HK-2 (cell line): ENCODE measurements at regions not wholly inside any gene's neighbourhood (a gene's known extent, or its start where the extent isn't known, plus 50 kb on each side); places are given as distances from the start of the nearest gene placed in this dataset.
"Not testable (repeated sequence)": the region's sequence is repeated elsewhere in the genome, so short reads cannot be mapped to it uniquely, and the experiment has no call there.

ENCODE experiments used
- DNase-seq: peaks from one replicate; pipeline ENCODE4 v3.0.0-alpha.2; 2018; ENCODE audit not compliant: unreplicated experiment

DNA sequence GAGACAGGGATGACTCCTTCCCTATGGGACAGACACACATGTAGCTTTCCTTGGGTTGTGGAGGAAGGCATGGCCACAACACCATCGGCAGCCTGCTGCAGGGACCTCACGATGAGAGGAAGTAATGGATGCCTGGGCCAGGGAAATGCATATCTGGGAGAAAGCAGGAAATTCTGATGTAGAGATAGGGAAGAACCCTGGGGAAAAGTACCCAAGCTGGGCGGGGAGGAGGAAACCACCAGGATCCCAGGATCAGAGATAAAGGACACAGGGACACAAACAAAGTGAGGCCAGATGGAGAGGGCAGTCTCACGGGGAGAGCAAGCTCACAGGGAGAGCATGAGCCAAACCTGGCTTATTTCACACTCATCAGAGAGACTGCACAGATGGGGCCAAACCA, 294.7 kb upstream of the TEKT4 start:
- DNase-seq, result not testable (repeated sequence)

- peak; percentile 13 for DNase-seq
Observed at GRCh38 chr2:94577160-94577559, 294.1 kb upstream of the TEKT4 start.

DNA sequence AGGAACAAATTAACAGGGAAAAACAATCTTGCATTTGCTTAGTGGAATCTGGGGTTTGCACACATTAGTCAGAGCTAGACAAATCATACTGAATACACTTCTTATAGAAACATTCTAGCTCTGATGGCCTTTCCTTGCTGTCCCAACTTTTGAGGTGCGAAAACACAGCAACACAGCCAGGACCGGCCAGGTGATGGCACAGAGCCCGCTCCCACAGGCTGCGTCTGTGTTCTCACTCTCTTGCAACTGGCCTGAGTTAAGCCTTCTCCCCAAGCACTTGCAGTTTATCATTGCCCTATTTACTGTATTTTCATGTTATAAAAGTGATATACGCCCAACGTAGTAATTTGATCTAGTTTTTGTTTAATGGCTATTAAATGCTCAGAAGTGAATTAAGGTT, 292.0 kb upstream of the TEKT4 start:
- not testable (repeated sequence) for DNase-seq

- not testable (repeated sequence) for DNase-seq
Observed at GRCh38 chr2:94583081-94583723, 288.0 kb upstream of the TEKT4 start.

DNA sequence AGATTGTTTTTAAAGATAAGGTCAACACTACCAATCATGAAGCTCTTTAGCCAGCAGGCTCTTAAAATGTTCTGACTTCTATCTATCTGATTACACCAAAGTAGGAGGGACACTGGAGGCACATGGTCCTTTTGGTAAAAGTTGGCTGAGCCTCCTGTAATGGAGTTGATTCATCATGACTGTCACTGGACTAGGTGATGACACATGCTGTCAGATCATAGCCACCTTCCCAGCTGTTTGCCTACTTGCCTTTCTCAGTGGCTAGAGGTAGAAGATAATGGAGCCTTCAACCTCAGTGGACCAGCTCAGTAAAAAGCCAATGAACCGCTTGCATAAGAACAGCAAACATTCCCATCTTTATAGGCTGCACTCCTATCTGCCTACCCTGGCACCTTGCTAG, 286.7 kb upstream of the TEKT4 start:
- DNase-seq, result not testable (repeated sequence)

DNA sequence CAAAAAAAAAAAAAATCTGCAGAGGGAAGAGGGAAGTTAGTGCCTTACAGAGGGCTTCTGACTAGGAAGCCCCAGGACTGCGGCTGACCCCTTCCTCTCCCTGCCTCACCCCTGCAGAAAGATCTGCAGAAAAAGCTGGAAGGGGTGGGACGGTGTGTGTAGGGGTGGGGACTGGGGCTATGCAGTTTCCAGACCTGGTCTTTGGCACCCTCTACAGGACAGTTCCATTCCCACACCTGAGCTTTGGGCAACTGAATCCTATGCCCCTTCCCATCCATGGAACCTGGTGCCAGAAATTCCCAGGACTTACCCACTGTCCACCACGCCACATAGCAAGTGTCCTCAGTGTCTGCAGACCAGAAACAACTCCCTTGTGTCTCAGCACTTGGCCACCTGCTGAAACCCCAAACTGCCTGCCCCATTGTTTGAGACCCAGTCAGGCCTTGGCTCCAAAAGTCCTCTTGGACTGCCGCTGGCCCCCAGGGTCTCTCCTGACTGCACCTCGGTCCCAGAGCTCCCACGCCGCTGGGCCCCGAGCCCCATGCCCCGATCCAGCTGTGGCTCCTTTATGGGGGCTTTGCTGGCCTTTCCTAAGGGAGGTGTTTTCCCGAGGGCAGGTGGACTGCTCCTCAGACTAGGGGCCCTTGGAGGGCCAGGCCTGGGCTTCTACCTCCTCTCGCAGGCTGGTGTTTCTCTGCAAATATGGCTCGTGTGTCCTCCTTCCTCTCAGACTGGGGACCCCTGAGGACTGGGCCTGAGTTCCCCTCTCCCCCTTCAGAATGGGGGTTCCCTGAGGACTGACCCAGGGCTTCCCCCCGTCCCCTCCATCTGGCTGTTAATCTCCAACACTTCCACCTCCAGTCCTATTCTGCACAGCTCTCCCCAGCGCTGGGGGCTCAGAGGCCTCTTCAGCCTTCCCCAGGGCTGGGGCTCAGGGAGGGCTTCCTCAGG, 284.9 kb upstream of the TEKT4 start:
- DNase-seq, result peak; percentile 22

- DNase-seq, result not testable (repeated sequence)
Observed at GRCh38 chr2:94587042-94587441, 284.2 kb upstream of the TEKT4 start.

- not testable (repeated sequence) for DNase-seq
Observed at GRCh38 chr2:94594019-94594836, 277.0 kb upstream of the TEKT4 start.

DNA sequence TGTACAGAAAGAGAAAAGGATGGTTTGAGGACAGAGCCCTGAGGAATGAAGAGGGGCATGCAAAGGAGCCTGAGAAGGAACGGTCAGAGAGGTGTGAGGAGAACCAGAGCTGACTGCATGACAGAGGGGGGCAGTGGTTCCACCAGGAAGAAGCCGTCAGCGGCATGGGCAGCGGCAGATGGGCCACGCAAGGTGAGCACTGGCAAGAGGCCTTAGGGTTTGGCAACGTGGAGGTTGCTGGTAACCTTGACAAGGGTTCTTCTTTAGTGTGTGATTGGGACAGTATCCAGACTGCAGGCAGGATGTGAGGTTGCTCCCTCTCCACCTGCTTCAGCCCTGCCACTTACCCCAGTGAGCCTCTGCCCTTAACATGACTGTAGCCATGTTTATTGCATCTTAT, 275.3 kb upstream of the TEKT4 start:
- DNase-seq, result not testable (repeated sequence)

DNA sequence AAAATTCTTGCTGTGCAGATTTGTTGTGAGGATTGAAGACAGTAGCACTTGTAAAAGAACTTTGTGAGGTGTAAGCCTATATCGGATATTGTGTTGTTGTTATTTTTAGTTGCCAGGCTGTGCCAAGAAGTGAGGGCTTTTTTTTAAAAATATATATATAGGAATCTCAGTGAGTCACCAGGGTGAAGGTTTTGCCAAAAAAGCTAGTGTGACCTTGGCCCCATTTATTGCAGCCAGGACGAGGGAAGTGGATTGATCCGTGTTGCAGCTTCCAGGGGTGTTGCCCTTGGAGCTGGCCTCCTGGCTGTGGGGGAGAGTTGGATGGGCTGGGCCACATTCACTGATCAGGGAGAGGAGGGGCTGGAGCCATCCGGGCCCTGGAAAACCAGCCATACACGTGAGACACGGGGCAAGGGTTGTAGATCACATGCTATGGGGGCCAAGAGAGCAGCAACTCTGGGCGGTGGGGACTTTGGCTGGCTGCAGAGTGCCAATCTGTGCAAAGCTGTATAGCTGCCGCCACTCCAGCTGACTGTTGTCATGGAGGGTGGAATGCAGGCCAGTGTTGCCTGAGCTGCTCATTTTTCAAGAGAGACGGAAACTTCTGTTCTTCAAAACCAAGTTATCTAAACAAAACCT, 273.0 kb upstream of the TEKT4 start:
- DNase-seq, result not testable (repeated sequence)

DNA sequence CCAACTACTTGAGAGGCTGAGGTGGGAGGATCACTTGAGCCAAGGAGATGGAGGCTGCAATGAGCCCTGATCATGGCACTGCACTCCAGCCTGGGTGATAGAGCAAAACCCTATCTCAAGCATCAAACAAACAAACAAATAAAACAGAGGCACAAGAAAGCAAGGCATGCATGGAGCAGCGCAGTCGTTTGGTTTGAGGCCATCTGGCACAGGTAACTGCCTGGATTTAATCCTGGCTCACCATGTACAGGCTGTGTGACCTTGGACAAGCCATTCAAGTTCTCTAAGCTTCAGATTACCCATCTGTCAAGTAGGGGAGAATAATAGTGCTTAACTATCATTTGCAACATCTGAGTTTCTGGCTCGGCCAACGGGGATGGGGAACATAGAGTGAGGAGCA, 270.3 kb upstream of the TEKT4 start:
- DNase-seq, result not testable (repeated sequence)

GRCh38 chr2:94602466-94602865, 268.8 kb upstream of the TEKT4 start:
- DNase-seq, result no peak

DNA sequence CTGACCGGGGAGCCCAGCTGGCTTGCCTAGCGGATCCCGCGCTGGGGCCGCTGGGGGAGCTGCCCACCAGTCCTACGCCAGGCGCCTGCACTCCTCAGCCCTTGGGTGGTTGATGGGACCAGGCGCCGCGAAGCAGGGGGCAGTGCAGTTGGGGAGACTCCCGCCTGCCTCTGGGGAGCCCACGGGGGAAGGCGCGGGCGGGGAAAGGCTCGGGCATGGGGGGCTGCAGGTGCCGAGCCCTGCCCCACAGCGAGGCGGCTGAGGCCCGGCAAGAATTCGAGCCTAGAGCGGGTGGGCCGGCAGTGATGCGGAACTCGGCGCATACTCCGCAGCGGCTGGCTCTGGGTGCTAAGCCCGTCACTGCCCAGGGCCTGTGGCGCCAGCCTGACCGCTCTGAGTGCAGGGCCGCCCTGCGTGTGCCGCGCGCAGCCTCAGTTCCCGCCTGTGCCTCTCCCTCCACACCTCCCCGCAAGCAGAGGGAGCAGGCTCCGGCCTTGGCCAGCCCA, 249.1 kb upstream of the TEKT4 start:
- no peak for DNase-seq

- DNase-seq, result not testable (repeated sequence)
Observed at GRCh38 chr2:94628953-94629352, 242.3 kb upstream of the TEKT4 start.

- not testable (repeated sequence) for DNase-seq
Observed at GRCh38 chr2:94641397-94641796, 229.8 kb upstream of the TEKT4 start.

- DNase-seq, result not testable (repeated sequence)
Observed at GRCh38 chr2:94652131-94652530, 219.1 kb upstream of the TEKT4 start.

DNA sequence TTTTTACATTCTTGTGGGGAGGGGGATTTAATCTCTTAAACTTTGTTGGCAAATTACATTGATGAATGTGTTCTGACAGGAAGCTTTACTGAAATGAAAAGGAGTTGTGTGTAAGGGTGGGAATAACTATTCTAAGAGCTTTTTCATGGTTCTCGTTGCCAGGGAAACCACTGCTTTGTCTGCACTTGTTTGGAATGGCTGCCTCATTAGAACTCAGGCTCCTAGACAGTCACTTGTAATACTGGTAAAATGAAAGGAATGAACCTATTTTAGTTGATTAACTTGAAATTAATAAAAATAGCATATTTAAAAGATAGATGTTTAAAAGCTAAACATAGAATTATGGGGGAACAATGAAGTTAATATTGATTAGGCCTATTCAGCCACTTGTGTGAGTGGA, 201.4 kb upstream of the TEKT4 start:
- not testable (repeated sequence) for DNase-seq

DNA sequence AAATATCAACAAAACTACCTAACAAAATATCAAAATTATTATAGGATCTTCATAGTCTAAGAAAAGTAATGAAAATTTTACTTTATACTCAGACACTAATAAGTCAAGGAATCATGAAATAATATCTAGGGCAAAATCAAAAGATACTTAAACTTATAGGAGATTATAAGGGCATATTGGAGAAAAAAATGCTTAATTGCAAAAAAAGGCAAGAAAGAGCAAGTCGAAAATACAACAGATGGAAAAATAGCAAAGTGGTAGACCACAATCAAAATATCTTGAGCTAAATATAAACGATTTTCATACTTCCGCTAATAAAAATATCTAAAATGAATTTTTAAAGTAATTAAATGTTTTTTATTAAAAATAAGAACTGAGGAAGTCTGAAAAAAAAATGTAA, 177.0 kb upstream of the TEKT4 start:
- not testable (repeated sequence) for DNase-seq

GRCh38 chr2:94708982-94709381, 162.2 kb upstream of the TEKT4 start:
- not testable (repeated sequence) for DNase-seq

GRCh38 chr2:94725543-94725942, 145.7 kb upstream of the TEKT4 start:
- no peak for DNase-seq

- not testable (repeated sequence) for DNase-seq
Observed at GRCh38 chr2:94735536-94735935, 135.7 kb upstream of the TEKT4 start.
